Loucy (cell line): ENCODE measurements at regions not wholly inside any gene's neighbourhood (a gene's known extent, or its start where the extent isn't known, plus 50 kb on each side); places are given as distances from the start of the nearest gene placed in this dataset.

Source experiments
- H2AFZ ChIP-seq: fragments of 200-600 bp; sonication (generic); 2 replicates; pipeline ENCODE4 v1.6.0; 2016; ENCODE audit warnings: antibody characterized with exemption, mild to moderate bottlenecking, low read length, moderate library complexity
- H3F3A ChIP-seq: fragments of 200-600 bp; 2 replicates; pipeline ENCODE4 v1.6.0; 2016; ENCODE audit warnings: antibody characterized with exemption, low read depth, mild to moderate bottlenecking
- H3K27me3 ChIP-seq: fragments of 200-600 bp; sonication (generic); 2 replicates; pipeline ENCODE4 v1.6.1; 2014; ENCODE audit warnings: low read length, mild to moderate bottlenecking; ENCODE audit not compliant: insufficient read depth, poor library complexity, severe bottlenecking
- H3K36me3 ChIP-seq: fragments of 200-600 bp; sonication (generic); 2 replicates; pipeline ENCODE4 v1.6.1; 2016; ENCODE audit warnings: low read length; ENCODE audit not compliant: insufficient read depth
- H3K4me1 ChIP-seq: fragments of 200-600 bp; sonication (generic); 2 replicates; pipeline ENCODE4 v1.5.1; 2014; ENCODE audit warnings: low read length, mild to moderate bottlenecking; ENCODE audit not compliant: insufficient read depth, poor library complexity, severe bottlenecking
- H3K4me2 ChIP-seq: fragments of 200-600 bp; sonication (generic); 2 replicates; pipeline ENCODE4 v1.6.0; 2014; ENCODE audit warnings: antibody characterized with exemption, low read length, low read depth, mild to moderate bottlenecking; ENCODE audit not compliant: poor library complexity, severe bottlenecking
- H3K4me3 ChIP-seq: fragments of 200-600 bp; sonication (generic); 2 replicates; pipeline ENCODE4 v1.5.1; 2014; ENCODE audit warnings: low read length, mild to moderate bottlenecking, mixed read lengths; ENCODE audit not compliant: poor library complexity, severe bottlenecking
- H3K79me2 ChIP-seq: fragments of 200-600 bp; sonication (generic); 2 replicates; pipeline ENCODE4 v1.6.1; 2014; ENCODE audit warnings: low read length; ENCODE audit not compliant: insufficient read depth
- H3K9ac ChIP-seq: fragments of 200-600 bp; sonication (generic); 2 replicates; pipeline ENCODE4 v1.6.0; 2014; ENCODE audit warnings: mild to moderate bottlenecking, low read depth, low read length, moderate library complexity; ENCODE audit not compliant: poor library complexity, severe bottlenecking
- H3K9me2 ChIP-seq: fragments of 200-600 bp; sonication (generic); replicated peaks from 2 replicates; pipeline ENCODE4 v1.6.1; 2016; ENCODE audit warnings: low read depth, low read length, mixed read lengths
- H3K9me3 ChIP-seq: fragments of 200-600 bp; sonication (generic); 2 replicates; pipeline ENCODE4 v1.6.1; 2014; ENCODE audit warnings: mild to moderate bottlenecking, antibody characterized with exemption, low read length, low read depth; ENCODE audit not compliant: insufficient read depth
- H4K20me1 ChIP-seq: fragments of 200-600 bp; sonication (generic); 2 replicates; pipeline ENCODE4 v1.6.0; 2014; ENCODE audit warnings: antibody characterized with exemption, low read length, mild to moderate bottlenecking; ENCODE audit not compliant: insufficient read depth, poor library complexity, severe bottlenecking
- CTCF ChIP-seq: fragments of 200-600 bp; sonication (generic); conservative IDR thresholded peaks from 2 replicates; pipeline ENCODE4 v1.5.1; 2014; ENCODE audit warnings: mild to moderate bottlenecking, antibody characterized with exemption, low read length
- EZH2phosphoT487 ChIP-seq: fragments of 200-600 bp; IDR thresholded peaks from 2 replicates; pipeline ENCODE4 v1.6.1; 2018; ENCODE audit warnings: antibody characterized with exemption, mild to moderate bottlenecking, moderate library complexity, borderline replicate concordance

GRCh38 chr11:95506777-95507176, 275.8 kb upstream of the SESN3 start:
- H3K4me2 ChIP-seq: no peak overlapping the region
- no peaks in the 10 kb centered on the region for H3K36me3 ChIP-seq
- no peaks in the 10 kb centered on the region for H3K9me2 ChIP-seq
- H3K9ac ChIP-seq: no peak overlapping the region
- H3F3A ChIP-seq: no peaks in the 10 kb centered on the region
- no peaks in the 10 kb centered on the region for H3K79me2 ChIP-seq
- TF ChIP-seq EZH2phosphoT487: no peak
- no peak for TF ChIP-seq CTCF
- no peaks in the 10 kb centered on the region for H3K9me3 ChIP-seq
- no peaks in the 10 kb centered on the region for H3K27me3 ChIP-seq
- no peak overlapping the region for H2AFZ ChIP-seq
- H3K4me1 ChIP-seq: peaks cover 4% of the 10 kb centered on the region
- no peak overlapping the region for H3K4me3 ChIP-seq
- no peaks in the 10 kb centered on the region for H4K20me1 ChIP-seq

- no peaks in the 10 kb centered on the region for H3F3A ChIP-seq
- H3K4me3 ChIP-seq: no peak overlapping the region
- no peak overlapping the region for H3K9ac ChIP-seq
- H3K4me2 ChIP-seq: no peak overlapping the region
- H2AFZ ChIP-seq: no peak overlapping the region
- no peaks in the 10 kb centered on the region for H4K20me1 ChIP-seq
- H3K27me3 ChIP-seq: no peaks in the 10 kb centered on the region
- H3K9me2 ChIP-seq: no peaks in the 10 kb centered on the region
- no peaks in the 10 kb centered on the region for H3K36me3 ChIP-seq
- peaks cover 4% of the 10 kb centered on the region for H3K4me1 ChIP-seq
- no peaks in the 10 kb centered on the region for H3K9me3 ChIP-seq
- TF ChIP-seq CTCF (no peak), EZH2phosphoT487 (no peak)
- H3K79me2 ChIP-seq: no peaks in the 10 kb centered on the region
Measured at GRCh38 chr11:95505927-95506426, 275.0 kb upstream of the SESN3 start.

- Histone ChIP-seq H3K9ac (no peak overlapping the region), H3K9me3 (no peaks in the 10 kb centered on the region), H3K4me2 (no peak overlapping the region), H3K79me2 (no peaks in the 10 kb centered on the region), H3K4me3 (no peak overlapping the region), H3K36me3 (no peaks in the 10 kb centered on the region), H2AFZ (no peak overlapping the region), H3K27me3 (no peaks in the 10 kb centered on the region), H3K9me2 (no peaks in the 10 kb centered on the region), H3K4me1 (peaks cover 4% of the 10 kb centered on the region), H3F3A (no peaks in the 10 kb centered on the region), H4K20me1 (no peaks in the 10 kb centered on the region)
- no peak for TF ChIP-seq CTCF
Measured at GRCh38 chr11:95503047-95503446, 272.0 kb upstream of the SESN3 start.
